Neutrophil (primary cell): ENCODE measurements at regions not wholly inside any gene's neighbourhood (a gene's known extent, or its start where the extent isn't known, plus 50 kb on each side); places are given as distances from the start of the nearest gene placed in this dataset.

Experiments used
- H3K27ac ChIP-seq: fragments of 200-600 bp; sonication (generic); 2 replicates; pipeline ENCODE4 v1.5.1; 2016; ENCODE audit warnings: mild to moderate bottlenecking, moderate library complexity
- H3K27me3 ChIP-seq: fragments of 200-600 bp; sonication (generic); 2 replicates; pipeline ENCODE4 v1.6.0; 2016; ENCODE audit warnings: mild to moderate bottlenecking
- H3K36me3 ChIP-seq: fragments of 200-600 bp; sonication (generic); 2 replicates; pipeline ENCODE4 v1.5.1; 2017
- H3K4me1 ChIP-seq, 2 experiments: fragments of 200-600 bp in 1 of 2; sonication (generic) in 1 of 2; 1 replicate in 1 of 2; 2 replicates in 1 of 2; pipeline versions ENCODE4 v1.5.1 to v1.6.1; 2013 to 2016; ENCODE audit warnings: low read depth in 1 of 2, low read length in 1 of 2, mild to moderate bottlenecking in 1 of 2, moderate library complexity in 1 of 2; ENCODE audit not compliant: control insufficient read depth in 1 of 2, insufficient read depth in 1 of 2
- H3K4me3 ChIP-seq, 2 experiments: fragments of 200-600 bp in 1 of 2; sonication (generic) in 1 of 2; 1 replicate in 1 of 2; 2 replicates in 1 of 2; pipeline ENCODE4 v1.5.1; 2013 to 2016; ENCODE audit warnings: low read depth in 1 of 2, low read length in 1 of 2, mild to moderate bottlenecking in 1 of 2, moderate library complexity in 1 of 2
- H3K9me3 ChIP-seq: fragments of 200-600 bp; sonication (generic); 2 replicates; pipeline ENCODE4 v1.5.1; 2016
- TF ChIP-seq, protein P1 (sequence below): fragments of 200-600 bp; sonication (generic); IDR thresholded peaks from 2 replicates; pipeline ENCODE4 v1.5.1; 2016; ENCODE audit warnings: antibody characterized with exemption

DNA sequence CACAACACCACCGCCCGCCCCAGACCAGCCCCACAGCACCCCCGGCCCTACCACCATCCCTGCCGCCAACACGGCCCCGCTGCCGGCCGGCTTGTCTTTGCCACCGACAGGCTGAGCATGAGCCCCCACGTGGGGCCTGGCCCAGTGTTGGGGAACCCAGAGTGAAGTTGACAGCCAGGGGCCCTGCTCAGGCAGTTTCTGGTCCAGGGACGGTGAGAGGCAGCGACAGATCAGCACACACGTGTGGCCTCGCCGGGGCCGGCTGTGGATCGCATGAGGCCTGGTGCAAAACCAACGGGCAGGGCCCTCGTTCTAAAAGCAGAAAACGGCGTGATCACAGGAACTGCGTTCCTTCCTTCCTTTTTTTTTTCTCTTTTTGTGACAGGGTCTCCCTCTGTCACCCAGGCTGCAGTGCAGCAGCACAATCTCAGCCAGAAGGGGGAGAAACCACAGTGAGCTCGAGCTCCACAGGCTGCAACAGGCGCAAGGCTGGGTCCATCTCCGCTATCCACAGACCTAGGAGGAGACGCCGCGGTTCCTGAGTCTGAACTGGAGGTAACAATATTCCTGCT lies 50.5 kb upstream of the FBRSL1 start:
- Histone ChIP-seq H3K36me3 (no peaks in the 10 kb centered on the region), H3K4me3 (no peak overlapping the region), H3K4me1 (peaks cover 2 to 7% of the 10 kb centered on the region in 2 experiments), H3K27ac (no peak overlapping the region), H3K27me3 (peaks cover 33% of the 10 kb centered on the region), H3K9me3 (no peaks in the 10 kb centered on the region)
- TF ChIP-seq, protein P1, sequence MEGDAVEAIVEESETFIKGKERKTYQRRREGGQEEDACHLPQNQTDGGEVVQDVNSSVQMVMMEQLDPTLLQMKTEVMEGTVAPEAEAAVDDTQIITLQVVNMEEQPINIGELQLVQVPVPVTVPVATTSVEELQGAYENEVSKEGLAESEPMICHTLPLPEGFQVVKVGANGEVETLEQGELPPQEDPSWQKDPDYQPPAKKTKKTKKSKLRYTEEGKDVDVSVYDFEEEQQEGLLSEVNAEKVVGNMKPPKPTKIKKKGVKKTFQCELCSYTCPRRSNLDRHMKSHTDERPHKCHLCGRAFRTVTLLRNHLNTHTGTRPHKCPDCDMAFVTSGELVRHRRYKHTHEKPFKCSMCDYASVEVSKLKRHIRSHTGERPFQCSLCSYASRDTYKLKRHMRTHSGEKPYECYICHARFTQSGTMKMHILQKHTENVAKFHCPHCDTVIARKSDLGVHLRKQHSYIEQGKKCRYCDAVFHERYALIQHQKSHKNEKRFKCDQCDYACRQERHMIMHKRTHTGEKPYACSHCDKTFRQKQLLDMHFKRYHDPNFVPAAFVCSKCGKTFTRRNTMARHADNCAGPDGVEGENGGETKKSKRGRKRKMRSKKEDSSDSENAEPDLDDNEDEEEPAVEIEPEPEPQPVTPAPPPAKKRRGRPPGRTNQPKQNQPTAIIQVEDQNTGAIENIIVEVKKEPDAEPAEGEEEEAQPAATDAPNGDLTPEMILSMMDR = no peak

DNA sequence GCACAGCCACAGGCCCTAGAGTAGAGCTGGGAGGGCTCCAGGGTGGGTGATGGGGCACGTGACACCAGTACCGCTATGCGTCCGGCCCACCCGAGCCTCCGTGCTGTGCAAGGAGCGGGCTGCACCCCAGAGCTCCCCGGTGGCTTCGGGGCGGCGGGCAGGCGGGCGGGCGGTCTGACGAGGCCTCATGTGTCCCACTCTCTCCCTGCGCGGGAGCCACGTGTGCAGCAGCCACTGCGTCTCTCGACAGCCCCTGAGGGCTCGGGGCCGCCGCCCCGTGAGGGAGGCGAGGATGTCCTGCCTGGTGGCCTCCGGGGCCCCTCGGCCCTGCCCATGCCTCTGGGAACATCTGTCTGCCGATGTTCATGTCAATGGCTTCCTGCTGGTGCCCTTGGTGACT lies 51.2 kb upstream of the FBRSL1 start:
- TF ChIP-seq, protein P1 = no peak
- no peaks in the 10 kb centered on the region for H3K9me3 ChIP-seq
- H3K4me3 ChIP-seq = no peak overlapping the region
- H3K27ac ChIP-seq = no peak overlapping the region
- no peaks in the 10 kb centered on the region for H3K36me3 ChIP-seq
- H3K27me3 ChIP-seq = peaks cover 33% of the 10 kb centered on the region
- H3K4me1 ChIP-seq = peaks cover 0 to 4% of the 10 kb centered on the region in 2 experiments

DNA sequence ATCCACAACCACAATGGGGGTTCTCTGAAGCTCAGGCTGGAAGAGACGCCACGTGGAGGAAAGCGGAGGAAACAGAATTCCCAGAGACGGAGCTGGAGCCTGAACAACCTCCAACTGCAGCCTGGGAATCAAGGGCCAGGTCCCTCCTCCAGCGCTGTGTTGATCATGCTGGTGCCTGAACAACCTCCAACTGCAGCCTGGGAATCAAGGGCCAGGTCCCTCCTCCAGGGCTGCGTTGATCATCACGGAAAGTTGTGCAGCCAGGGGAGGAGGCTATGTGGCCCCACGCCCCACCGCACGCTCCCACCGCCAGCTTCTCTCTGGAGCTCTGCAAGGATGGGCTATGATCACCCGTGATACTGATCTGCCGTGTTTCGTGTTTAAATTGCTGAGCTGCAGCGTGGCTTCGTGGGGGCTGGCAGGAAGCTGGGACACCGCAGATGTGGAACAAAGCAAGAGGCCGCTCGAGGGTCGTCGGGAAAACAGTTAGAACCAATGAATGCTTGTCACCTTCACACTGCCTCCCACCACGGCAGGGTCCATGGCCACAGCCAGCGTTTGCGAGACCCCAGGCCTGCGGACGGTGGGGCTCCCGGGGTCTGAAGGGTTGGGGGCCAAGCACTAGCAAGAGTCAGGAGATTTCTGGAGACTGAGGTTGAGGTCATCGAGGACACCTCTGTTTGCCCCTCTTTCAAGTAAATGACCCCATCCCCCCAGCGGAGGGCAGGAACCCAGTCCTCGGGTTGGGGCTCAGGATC lies 51.8 kb upstream of the FBRSL1 start:
- H3K4me3 ChIP-seq = no peak overlapping the region

DNA sequence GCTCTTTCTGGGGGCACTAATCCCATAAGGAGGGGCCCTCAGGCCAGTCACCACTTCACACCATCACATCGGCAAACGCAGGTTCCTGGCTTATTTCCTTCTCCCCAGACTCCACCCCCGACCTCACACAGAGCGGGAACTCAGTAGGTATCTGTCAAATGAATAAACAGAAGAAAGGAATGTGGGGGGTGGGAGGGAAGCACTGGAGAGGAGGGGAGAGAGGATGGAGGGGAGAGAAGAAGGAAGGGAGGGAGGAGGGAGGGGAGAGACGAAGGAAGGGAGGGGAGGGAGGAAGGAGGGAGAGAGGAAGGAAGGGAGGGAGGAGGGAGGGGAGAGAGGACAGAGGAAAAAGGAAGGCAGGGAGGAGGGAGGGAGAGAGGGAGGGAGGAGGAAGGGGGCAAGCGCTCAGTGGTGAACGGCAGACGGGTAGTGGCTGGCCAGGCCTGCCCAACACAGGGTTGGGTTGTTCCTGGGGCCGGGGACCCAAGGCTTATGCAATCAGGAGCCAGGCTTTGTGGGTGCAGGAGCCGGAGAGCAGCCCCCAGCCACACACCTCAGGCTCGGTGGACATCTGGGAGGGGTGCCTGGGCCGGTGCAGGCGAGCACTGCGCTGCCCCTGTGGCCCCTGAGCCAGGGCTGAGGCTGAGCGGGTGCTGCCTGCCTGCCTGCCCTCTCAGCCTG lies 52.6 kb upstream of the FBRSL1 start:
- Histone ChIP-seq H3K4me3 (no peak overlapping the region), H3K9me3 (no peaks in the 10 kb centered on the region), H3K36me3 (no peaks in the 10 kb centered on the region), H3K27ac (no peak overlapping the region), H3K27me3 (peaks cover 33% of the 10 kb centered on the region), H3K4me1 (peaks cover 0 to 4% of the 10 kb centered on the region in 2 experiments)
- TF ChIP-seq, protein P1 = no peak

More for the DNA sequence above, 51.8 kb upstream of the FBRSL1 start:
- no peaks in the 10 kb centered on the region for H3K9me3 ChIP-seq
- H3K27me3 ChIP-seq = peaks cover 33% of the 10 kb centered on the region
- H3K4me1 ChIP-seq = peaks cover 0 to 4% of the 10 kb centered on the region in 2 experiments
- no peak overlapping the region for H3K27ac ChIP-seq
- TF ChIP-seq, protein P1 = no peak
- H3K36me3 ChIP-seq = no peaks in the 10 kb centered on the region

DNA sequence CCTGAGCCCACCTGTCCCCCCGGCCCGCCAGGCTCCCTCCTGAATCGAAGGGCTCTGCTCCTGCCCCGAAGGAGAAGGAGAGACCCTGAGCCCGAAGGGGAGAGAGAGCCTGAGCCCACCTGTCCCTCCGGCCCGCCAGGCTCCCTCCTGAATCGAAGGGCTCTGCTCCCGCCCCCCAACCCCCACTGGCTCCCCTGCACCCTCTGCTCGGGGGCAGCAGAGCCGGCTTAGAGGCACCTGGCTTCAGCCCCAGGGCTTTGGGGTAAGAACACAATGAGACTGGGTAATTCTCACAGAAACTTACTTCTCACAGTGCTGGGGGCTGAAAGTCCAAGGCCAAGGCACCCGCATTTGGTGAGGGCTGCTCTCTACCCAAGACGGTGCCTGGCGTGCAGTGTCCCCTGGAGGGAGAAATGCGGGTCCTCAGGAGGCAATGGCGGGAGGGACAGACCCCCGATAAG lies 53.1 kb upstream of the FBRSL1 start:
- H3K36me3 ChIP-seq = no peaks in the 10 kb centered on the region
- no peaks in the 10 kb centered on the region for H3K9me3 ChIP-seq
- peaks cover 0 to 4% of the 10 kb centered on the region in 2 experiments for H3K4me1 ChIP-seq
- H3K4me3 ChIP-seq = no peak overlapping the region
- H3K27me3 ChIP-seq = peaks cover 33% of the 10 kb centered on the region
- TF ChIP-seq, protein P1 = no peak
- no peak overlapping the region for H3K27ac ChIP-seq
